GM12878 (cell line): ENCODE measurements at regions not wholly inside any gene's neighbourhood (a gene's known extent, or its start where the extent isn't known, plus 50 kb on each side); places are given as distances from the start of the nearest gene placed in this dataset.

Experiments
- ATAC-seq: fragments of 200-7000 bp; cut with Tn5 transposase; 3 replicates; pipeline ENCODE4 v1.9.1; 2020; ENCODE audit warnings: mild to moderate bottlenecking, moderate library complexity
- BruUV-seq: library from RNA; stranded (reverse); fragments of 400-500 nt; replicated peaks from 2 replicates; lab custom pipeline; 2021; lab: Mats Ljungman, UMichigan
- CTCF ChIA-PET: fragments of 300-600 bp; sonication (Branson Sonifier 250); formaldehyde crosslinking; extraction: SDS; loops from one replicate; lab custom pipeline; 2021; ENCODE audit warnings: inconsistent platforms; lab: Yijun Ruan, JAX
- POLR2A ChIA-PET: fragments of 350-600 bp; formaldehyde crosslinking; extraction: SDS; loops from one replicate; lab custom pipeline; 2021; ENCODE audit warnings: inconsistent platforms; lab: Charles Lee
- RAD21 ChIA-PET: fragments of 300-600 bp; sonication (Branson Sonifier 250); formaldehyde crosslinking; loops from one replicate; lab custom pipeline; 2023; ENCODE audit warnings: antibody characterized with exemption; ENCODE audit not compliant: unreplicated experiment; lab: Charles Lee
- SMC1A ChIA-PET: fragments of 300-600 bp; sonication (Branson Sonifier 250); formaldehyde crosslinking; loops from one replicate; lab custom pipeline; 2023; ENCODE audit not compliant: unreplicated experiment, uncharacterized antibody; lab: Charles Lee
- DNase-seq: peaks from one replicate; pipeline ENCODE4 v3.0.0-alpha.2; 2011; ENCODE audit warnings: low read depth, low spot score
- FAIRE-seq: peaks from 3 replicates; lab custom pipeline; 2011; peaks lifted over from hg19 to GRCh38; lab: Jason Lieb, UNC
- H2AFZ ChIP-seq: 2 replicates; pipeline ENCODE4 v1.6.0; 2011; ENCODE audit warnings: low read depth, low read length, control low read depth; ENCODE audit not compliant: control insufficient read depth
- H3K27ac ChIP-seq: 2 replicates; pipeline ENCODE4 v1.5.1; 2011; ENCODE audit warnings: control low read depth; ENCODE audit not compliant: control insufficient read depth, insufficient read depth
- H3K27me3 ChIP-seq, 2 experiments: replicated peaks in 1 of 2; 2 replicates each; pipeline versions ENCODE4 v1.6.0 to v1.6.1; 2011; ENCODE audit warnings: low read length in 1 of 2; ENCODE audit not compliant: control insufficient read depth in 2 of 2, insufficient read depth in 2 of 2
- H3K36me3 ChIP-seq, 2 experiments: 2 replicates each; pipeline ENCODE4 v1.5.1; 2011; ENCODE audit warnings: low read length in 1 of 2; ENCODE audit not compliant: control insufficient read depth in 2 of 2, insufficient read depth in 2 of 2
- H3K4me1 ChIP-seq: 2 replicates; pipeline ENCODE4 v1.6.1; 2011; ENCODE audit warnings: mild to moderate bottlenecking, low read length, moderate library complexity, mixed read lengths; ENCODE audit not compliant: control insufficient read depth, insufficient read depth
- H3K4me2 ChIP-seq: 2 replicates; pipeline ENCODE4 v1.6.0; 2011; ENCODE audit warnings: control low read depth; ENCODE audit not compliant: control insufficient read depth, insufficient read depth
- H3K4me3 ChIP-seq: fragments of 200-600 bp; sonication (generic); 2 replicates; pipeline ENCODE4 v1.5.1; 2016
- H3K79me2 ChIP-seq: 2 replicates; pipeline ENCODE4 v1.6.0; 2011; ENCODE audit warnings: low read length; ENCODE audit not compliant: control insufficient read depth, insufficient read depth
- H3K9ac ChIP-seq: 2 replicates; pipeline ENCODE4 v1.8.0; 2011; ENCODE audit warnings: low read length, control low read depth, mixed read lengths; ENCODE audit not compliant: control insufficient read depth, insufficient read depth
- H3K9me3 ChIP-seq: replicated peaks from 3 replicates; pipeline ENCODE4 v1.5.1; 2011; ENCODE audit warnings: mild to moderate bottlenecking, low read length; ENCODE audit not compliant: control insufficient read depth, insufficient read depth
- H4K20me1 ChIP-seq: 2 replicates; pipeline ENCODE4 v1.6.0; 2011; ENCODE audit not compliant: control insufficient read depth, insufficient read depth
- EP300 ChIP-seq, 2 experiments: fragments of 150-350 bp in 1 of 2; IDR thresholded peaks; 2 replicates each; pipeline ENCODE4 v1.6.1; 2011 to 2012; ENCODE audit warnings: low read depth in 2 of 2, low read length in 2 of 2, borderline replicate concordance in 1 of 2, improper control_type of control experiment in 1 of 2, inconsistent platforms in 1 of 2; ENCODE audit not compliant: control insufficient read depth in 1 of 2
- MTA3 ChIP-seq: IDR thresholded peaks from 2 replicates; pipeline ENCODE4 v1.6.1; 2012; ENCODE audit warnings: low read length, inconsistent platforms, borderline replicate concordance
- NFYB ChIP-seq: IDR thresholded peaks from 2 replicates; pipeline ENCODE4 v1.6.1; 2011; ENCODE audit warnings: low read depth, mild to moderate bottlenecking, low read length, improper control_type of control experiment, moderate library complexity; ENCODE audit not compliant: insufficient read depth
- SMAD5 ChIP-seq: IDR thresholded peaks from 2 replicates; pipeline ENCODE4 v1.6.1; 2016; ENCODE audit warnings: antibody characterized with exemption, low read depth
- TCF3 ChIP-seq: IDR thresholded peaks from 2 replicates; pipeline ENCODE4 v1.6.1; 2012; ENCODE audit warnings: low read depth, mild to moderate bottlenecking, low read length, borderline replicate concordance; ENCODE audit not compliant: insufficient read depth
- YY1 ChIP-seq: IDR thresholded peaks from 2 replicates; pipeline ENCODE4 v1.6.1; 2011; ENCODE audit warnings: low read depth, mild to moderate bottlenecking, low read length
- ZNF217 ChIP-seq: fragments of 450-650 bp; IDR thresholded peaks from 2 replicates; pipeline ENCODE4 v1.6.1; 2017; ENCODE audit warnings: antibody characterized with exemption, mild to moderate bottlenecking
- WGBS: methylation state at CpG from one replicate; pipeline ENCODE4 v1.1.6; 2016; ENCODE audit warnings: low lambda C conversion rate; ENCODE audit not compliant: insufficient replicate concordance, insufficient coverage; ENCODE audit errors: missing lambda C conversion rate; 5-methylcytosine and 5-hydroxymethylcytosine counted together
- in situ Hi-C: fragments of 300-500 bp; cut with MboI; formaldehyde crosslinking; loops from 9 replicates; pipeline ENCODE4 v1.14.3; 2018; ENCODE audit warnings: mixed read lengths
- intact Hi-C: fragments of 100-400 bp; cut with micrococcal nuclease; formaldehyde crosslinking; loops from one replicate; pipeline ENCODE4 v1.14.2; 2022; ENCODE audit not compliant: unreplicated experiment
- TF ChIP-seq, protein P1 (sequence below): fragments of 450-650 bp; formaldehyde crosslinking; IDR thresholded peaks from 2 replicates; pipeline ENCODE4 v1.5.0; 2022; ENCODE audit warnings: mild to moderate bottlenecking, missing genetic modification characterization
- TF ChIP-seq, protein P2 (sequence below): fragments of 450-650 bp; IDR thresholded peaks from 2 replicates; pipeline ENCODE4 v1.6.1; 2017; ENCODE audit warnings: borderline replicate concordance
- TF ChIP-seq, protein P3 (sequence below): fragments of 450-650 bp; IDR thresholded peaks from 2 replicates; pipeline ENCODE4 v1.6.1; 2018; ENCODE audit warnings: mild to moderate bottlenecking, low read depth, moderate library complexity; ENCODE audit not compliant: partially characterized antibody
- TF ChIP-seq, protein P4 (sequence below): fragments of 450-650 bp; IDR thresholded peaks from 2 replicates; pipeline ENCODE4 v1.6.1; 2017; ENCODE audit warnings: mild to moderate bottlenecking, low read depth, inconsistent platforms; ENCODE audit not compliant: poor library complexity, severe bottlenecking

DNA sequence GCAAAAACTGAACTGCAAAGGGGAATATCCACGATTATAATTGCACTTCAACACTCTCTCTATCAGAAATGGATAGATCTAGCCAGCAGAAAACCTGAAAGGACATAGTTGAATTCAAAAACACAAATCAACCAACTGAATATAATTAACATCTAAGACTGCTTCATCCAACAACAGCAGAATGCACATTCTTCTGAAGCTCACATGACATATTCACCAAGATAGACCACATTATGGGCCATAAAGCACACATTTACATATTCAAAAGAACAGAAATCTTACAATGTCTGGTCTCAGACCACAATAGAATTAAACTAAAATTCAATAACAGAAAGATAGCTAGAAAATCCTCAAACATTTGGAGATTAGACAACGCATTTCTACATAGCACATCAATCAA, 118.3 kb downstream of the FBXO4 start (continued):
- TF ChIP-seq, protein P1, sequence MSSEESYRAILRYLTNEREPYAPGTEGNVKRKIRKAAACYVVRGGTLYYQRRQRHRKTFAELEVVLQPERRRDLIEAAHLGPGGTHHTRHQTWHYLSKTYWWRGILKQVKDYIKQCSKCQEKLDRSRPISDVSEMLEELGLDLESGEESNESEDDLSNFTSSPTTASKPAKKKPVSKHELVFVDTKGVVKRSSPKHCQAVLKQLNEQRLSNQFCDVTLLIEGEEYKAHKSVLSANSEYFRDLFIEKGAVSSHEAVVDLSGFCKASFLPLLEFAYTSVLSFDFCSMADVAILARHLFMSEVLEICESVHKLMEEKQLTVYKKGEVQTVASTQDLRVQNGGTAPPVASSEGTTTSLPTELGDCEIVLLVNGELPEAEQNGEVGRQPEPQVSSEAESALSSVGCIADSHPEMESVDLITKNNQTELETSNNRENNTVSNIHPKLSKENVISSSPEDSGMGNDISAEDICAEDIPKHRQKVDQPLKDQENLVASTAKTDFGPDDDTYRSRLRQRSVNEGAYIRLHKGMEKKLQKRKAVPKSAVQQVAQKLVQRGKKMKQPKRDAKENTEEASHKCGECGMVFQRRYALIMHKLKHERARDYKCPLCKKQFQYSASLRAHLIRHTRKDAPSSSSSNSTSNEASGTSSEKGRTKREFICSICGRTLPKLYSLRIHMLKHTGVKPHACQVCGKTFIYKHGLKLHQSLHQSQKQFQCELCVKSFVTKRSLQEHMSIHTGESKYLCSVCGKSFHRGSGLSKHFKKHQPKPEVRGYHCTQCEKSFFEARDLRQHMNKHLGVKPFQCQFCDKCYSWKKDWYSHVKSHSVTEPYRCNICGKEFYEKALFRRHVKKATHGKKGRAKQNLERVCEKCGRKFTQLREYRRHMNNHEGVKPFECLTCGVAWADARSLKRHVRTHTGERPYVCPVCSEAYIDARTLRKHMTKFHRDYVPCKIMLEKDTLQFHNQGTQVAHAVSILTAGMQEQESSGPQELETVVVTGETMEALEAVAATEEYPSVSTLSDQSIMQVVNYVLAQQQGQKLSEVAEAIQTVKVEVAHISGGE (CRISPR knock-in tag): no peak
- TF ChIP-seq, all 136 proteins: peak for 0

DNA sequence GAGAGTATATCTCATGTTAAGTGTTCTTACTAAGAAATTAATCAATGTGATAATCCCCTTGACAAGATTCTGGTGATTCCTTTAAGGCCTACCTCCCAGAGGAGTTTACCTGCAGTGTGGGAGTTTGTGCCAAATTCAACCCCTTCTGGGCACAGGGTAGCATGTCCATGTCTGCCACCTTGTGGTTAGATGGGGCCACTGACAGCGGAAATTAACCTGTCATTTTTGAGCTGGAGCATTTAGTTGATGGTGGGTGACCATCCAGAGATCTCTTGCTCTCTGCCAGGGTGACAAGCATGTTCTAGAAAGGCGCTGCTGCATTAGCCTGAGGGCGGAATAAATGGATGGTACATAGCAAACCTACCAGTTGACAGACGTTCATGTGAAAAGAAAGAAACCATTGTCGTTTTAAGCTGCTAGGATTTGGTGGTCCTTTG, 132.2 kb downstream of the FBXO4 start:
- DNase-seq (peak; percentile 20), ATAC-seq (peak; percentile 96), FAIRE-seq (peak; percentile 59)
- intact Hi-C loops: loop anchor here (1.0 to 5.0 kb wide), 4 partner anchors 50 to 360 kb away; partner anchors contain the start of gene FBXO4
- no peak overlapping the region for H3K4me3 ChIP-seq
- POLR2A ChIA-PET: interaction anchor here (1.1 kb wide), 1 partner anchor 200 kb away, joined by 4 read pairs; no protein-coding TSS in a partner anchor
- no peaks in the 10 kb centered on the region for H3K4me1 ChIP-seq
- no peak overlapping the region; the same call in 1 of the 2 replicates for H2AFZ ChIP-seq
- no peak overlapping the region for H3K9ac ChIP-seq
- no peaks in the 10 kb centered on the region for H4K20me1 ChIP-seq
- H3K9me3 ChIP-seq: no peaks in the 10 kb centered on the region
- H3K36me3 ChIP-seq: no peaks in the 10 kb centered on the region
- no peaks in the 10 kb centered on the region for H3K79me2 ChIP-seq
- no peaks in the 10 kb centered on the region for H3K27me3 ChIP-seq
- BruUV-seq: no TSS peak
- SMC1A ChIA-PET: interaction anchor here (0.6 to 6.8 kb wide), 41 partner anchors 8 to 832 kb away, joined by 3 to 172 read pairs (median 4); partner anchors contain the start of gene RIMOC1
- no peak overlapping the region for H3K27ac ChIP-seq
- H3K4me2 ChIP-seq: no peak overlapping the region
- WGBS: under 1% methylated on average over 5 of the region's 5 CpGs
- RAD21 ChIA-PET: interaction anchor here (0.5 to 6.0 kb wide), 27 partner anchors 10 to 838 kb away, joined by 3 to 127 read pairs (median 4); partner anchors contain the start of gene FBXO4
- CTCF ChIA-PET: interaction anchor here (0.6 to 7.5 kb wide), 70 partner anchors 8 to 1150 kb away, joined by 3 to 300 read pairs (median 4); partner anchors contain the start of gene OXCT1
- in situ Hi-C loops: loop anchor here (5.0 to 10.0 kb wide), 2 partner anchors 200 to 362 kb away; no protein-coding TSS in a partner anchor
- no peak for TF ChIP-seq EP300 (IDR thresholded peaks at IDR 0.05; ENCODE audit: borderline replicate concordance in 1 of 2, control insufficient read depth in 1 of 2, low read depth in 2 of 2, low read length in 2 of 2)
- no peak for TF ChIP-seq MTA3
- no peak for TF ChIP-seq TCF3
- TF ChIP-seq, protein P2, sequence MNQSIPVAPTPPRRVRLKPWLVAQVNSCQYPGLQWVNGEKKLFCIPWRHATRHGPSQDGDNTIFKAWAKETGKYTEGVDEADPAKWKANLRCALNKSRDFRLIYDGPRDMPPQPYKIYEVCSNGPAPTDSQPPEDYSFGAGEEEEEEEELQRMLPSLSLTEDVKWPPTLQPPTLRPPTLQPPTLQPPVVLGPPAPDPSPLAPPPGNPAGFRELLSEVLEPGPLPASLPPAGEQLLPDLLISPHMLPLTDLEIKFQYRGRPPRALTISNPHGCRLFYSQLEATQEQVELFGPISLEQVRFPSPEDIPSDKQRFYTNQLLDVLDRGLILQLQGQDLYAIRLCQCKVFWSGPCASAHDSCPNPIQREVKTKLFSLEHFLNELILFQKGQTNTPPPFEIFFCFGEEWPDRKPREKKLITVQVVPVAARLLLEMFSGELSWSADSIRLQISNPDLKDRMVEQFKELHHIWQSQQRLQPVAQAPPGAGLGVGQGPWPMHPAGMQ: no peak
- no peak for TF ChIP-seq NFYB
- peak; percentile 63 for TF ChIP-seq YY1
- TF ChIP-seq ZNF217: no peak
- TF ChIP-seq, protein P3, sequence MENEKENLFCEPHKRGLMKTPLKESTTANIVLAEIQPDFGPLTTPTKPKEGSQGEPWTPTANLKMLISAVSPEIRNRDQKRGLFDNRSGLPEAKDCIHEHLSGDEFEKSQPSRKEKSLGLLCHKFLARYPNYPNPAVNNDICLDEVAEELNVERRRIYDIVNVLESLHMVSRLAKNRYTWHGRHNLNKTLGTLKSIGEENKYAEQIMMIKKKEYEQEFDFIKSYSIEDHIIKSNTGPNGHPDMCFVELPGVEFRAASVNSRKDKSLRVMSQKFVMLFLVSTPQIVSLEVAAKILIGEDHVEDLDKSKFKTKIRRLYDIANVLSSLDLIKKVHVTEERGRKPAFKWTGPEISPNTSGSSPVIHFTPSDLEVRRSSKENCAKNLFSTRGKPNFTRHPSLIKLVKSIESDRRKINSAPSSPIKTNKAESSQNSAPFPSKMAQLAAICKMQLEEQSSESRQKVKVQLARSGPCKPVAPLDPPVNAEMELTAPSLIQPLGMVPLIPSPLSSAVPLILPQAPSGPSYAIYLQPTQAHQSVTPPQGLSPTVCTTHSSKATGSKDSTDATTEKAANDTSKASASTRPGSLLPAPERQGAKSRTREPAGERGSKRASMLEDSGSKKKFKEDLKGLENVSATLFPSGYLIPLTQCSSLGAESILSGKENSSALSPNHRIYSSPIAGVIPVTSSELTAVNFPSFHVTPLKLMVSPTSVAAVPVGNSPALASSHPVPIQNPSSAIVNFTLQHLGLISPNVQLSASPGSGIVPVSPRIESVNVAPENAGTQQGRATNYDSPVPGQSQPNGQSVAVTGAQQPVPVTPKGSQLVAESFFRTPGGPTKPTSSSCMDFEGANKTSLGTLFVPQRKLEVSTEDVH: no peak
- TF ChIP-seq, protein P4, sequence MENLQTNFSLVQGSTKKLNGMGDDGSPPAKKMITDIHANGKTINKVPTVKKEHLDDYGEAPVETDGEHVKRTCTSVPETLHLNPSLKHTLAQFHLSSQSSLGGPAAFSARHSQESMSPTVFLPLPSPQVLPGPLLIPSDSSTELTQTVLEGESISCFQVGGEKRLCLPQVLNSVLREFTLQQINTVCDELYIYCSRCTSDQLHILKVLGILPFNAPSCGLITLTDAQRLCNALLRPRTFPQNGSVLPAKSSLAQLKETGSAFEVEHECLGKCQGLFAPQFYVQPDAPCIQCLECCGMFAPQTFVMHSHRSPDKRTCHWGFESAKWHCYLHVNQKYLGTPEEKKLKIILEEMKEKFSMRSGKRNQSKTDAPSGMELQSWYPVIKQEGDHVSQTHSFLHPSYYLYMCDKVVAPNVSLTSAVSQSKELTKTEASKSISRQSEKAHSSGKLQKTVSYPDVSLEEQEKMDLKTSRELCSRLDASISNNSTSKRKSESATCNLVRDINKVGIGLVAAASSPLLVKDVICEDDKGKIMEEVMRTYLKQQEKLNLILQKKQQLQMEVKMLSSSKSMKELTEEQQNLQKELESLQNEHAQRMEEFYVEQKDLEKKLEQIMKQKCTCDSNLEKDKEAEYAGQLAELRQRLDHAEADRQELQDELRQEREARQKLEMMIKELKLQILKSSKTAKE: no peak
- no peak for TF ChIP-seq SMAD5
